ENCODE measurements at regions not wholly inside any gene's neighbourhood (a gene's known extent, or its start where the extent isn't known, plus 50 kb on each side); places are given as distances from the start of the nearest gene placed in this dataset.
"Not testable (repeated sequence)": the region's sequence is repeated elsewhere in the genome, so short reads cannot be mapped to it uniquely, and the experiment has no call there.

DNA sequence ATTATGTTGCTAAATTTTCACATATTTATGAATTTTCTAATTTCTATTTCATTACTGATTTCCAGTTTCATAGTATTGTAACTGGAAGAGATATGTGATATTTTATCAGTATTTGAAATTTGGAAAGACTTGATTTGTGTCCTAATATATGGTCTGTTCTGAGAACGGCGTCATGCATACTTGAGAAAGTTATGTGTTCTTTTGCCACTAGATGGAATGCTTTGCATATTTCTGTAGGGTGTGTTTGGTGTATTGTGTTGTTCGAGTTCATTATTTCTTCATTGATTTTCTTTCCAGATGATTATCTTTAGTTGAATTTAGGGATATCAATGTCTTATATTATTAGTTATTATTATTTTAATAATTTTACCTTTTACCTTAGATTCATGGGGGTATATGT, 110.6 kb upstream of the ITM2A start:
- Histone ChIP-seq H3K4me3 (ENCODE audit: low read length) (no peak overlapping the region), H3K9me3 (ENCODE audit: control insufficient read depth, low read depth, low read length) (peaks cover 10% of the 10 kb centered on the region), H3K4me1 (ENCODE audit: control insufficient read depth, low read depth, low read length) (no peaks in the 10 kb centered on the region), H3K9ac (ENCODE audit: low read length) (no peak overlapping the region), H3K27ac (ENCODE audit: low read length) (no peak overlapping the region), H3K27me3 (ENCODE audit: control insufficient read depth, insufficient read depth, low read length) (no peaks in the 10 kb centered on the region), H3K36me3 (ENCODE audit: control insufficient read depth, low read depth, low read length) (no peaks in the 10 kb centered on the region)

DNA sequence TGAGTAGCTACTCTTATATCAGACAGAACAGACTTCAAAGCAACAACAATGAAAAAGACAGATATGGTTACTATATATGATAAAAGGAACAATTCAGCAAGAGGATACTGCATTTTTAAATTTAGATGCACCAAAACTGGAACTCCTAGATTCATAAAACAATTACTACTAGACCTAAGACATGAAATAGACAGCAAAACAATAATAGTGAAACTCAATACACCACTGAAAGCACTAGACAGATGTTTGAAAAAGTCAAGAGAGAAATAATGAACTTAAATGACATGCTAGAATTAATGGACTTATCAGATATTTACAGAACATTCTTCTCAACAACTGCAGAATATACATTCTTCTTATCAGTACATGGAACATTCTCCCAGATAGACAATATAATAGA, 99.5 kb upstream of the ITM2A start:
- H3K4me3 ChIP-seq (ENCODE audit: low read length): no peak overlapping the region
- H3K27ac ChIP-seq (ENCODE audit: low read length): no peak overlapping the region
- H3K9ac ChIP-seq (ENCODE audit: low read length): no peak overlapping the region
- no peaks in the 10 kb centered on the region for H3K36me3 ChIP-seq (ENCODE audit: control insufficient read depth, low read depth, low read length)
- no peaks in the 10 kb centered on the region for H3K27me3 ChIP-seq (ENCODE audit: control insufficient read depth, insufficient read depth, low read length)
- H3K9me3 ChIP-seq (ENCODE audit: control insufficient read depth, low read depth, low read length): peaks cover 34% of the 10 kb centered on the region
- H3K4me1 ChIP-seq (ENCODE audit: control insufficient read depth, low read depth, low read length): no peaks in the 10 kb centered on the region

DNA sequence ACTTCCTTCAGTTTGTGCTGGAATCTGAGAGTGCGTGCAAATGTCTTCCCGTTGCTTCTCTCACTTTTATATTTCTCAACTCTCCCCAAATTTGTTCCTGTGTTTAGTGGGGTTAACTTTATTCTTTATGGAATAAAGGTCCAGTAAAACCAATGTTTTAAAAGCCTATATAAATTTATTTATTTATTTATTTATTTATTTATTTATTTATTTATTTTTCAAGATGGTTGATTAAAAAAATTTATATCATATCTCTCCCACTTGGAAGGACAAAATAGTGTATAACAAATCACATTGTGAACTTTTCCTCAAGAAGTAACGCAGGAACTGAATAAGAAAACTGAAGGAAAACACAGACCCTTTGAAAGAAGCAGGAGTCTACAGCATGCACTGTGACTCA, 95.3 kb upstream of the ITM2A start:
- H3K9ac ChIP-seq (ENCODE audit: low read length): no peak overlapping the region
- H3K27me3 ChIP-seq (ENCODE audit: control insufficient read depth, insufficient read depth, low read length): no peaks in the 10 kb centered on the region
- H3K36me3 ChIP-seq (ENCODE audit: control insufficient read depth, low read depth, low read length): no peaks in the 10 kb centered on the region
- H3K4me1 ChIP-seq (ENCODE audit: control insufficient read depth, low read depth, low read length): no peaks in the 10 kb centered on the region
- H3K9me3 ChIP-seq (ENCODE audit: control insufficient read depth, low read depth, low read length): peaks cover 52% of the 10 kb centered on the region
- no peak overlapping the region for H3K27ac ChIP-seq (ENCODE audit: low read length)
- no peak overlapping the region for H3K4me3 ChIP-seq (ENCODE audit: low read length)

- H3K9ac ChIP-seq (ENCODE audit: low read length): not testable (repeated sequence)
Measured at GRCh38 chrX:79456593-79456992, 89.5 kb upstream of the ITM2A start.

GRCh38 chrX:79452881-79453280, 85.7 kb upstream of the ITM2A start:
- Histone ChIP-seq H3K4me1 (ENCODE audit: control insufficient read depth, low read depth, low read length) (no peaks in the 10 kb centered on the region), H3K9me3 (ENCODE audit: control insufficient read depth, low read depth, low read length) (peaks cover 3% of the 10 kb centered on the region), H3K36me3 (ENCODE audit: control insufficient read depth, low read depth, low read length) (no peaks in the 10 kb centered on the region), H3K27me3 (ENCODE audit: control insufficient read depth, insufficient read depth, low read length) (no peaks in the 10 kb centered on the region), H3K27ac (ENCODE audit: low read length) (no peak overlapping the region), H3K4me3 (ENCODE audit: low read length) (no peak overlapping the region), H3K9ac (ENCODE audit: low read length) (no peak overlapping the region)

More at GRCh38 chrX:79456593-79456992, 89.5 kb upstream of the ITM2A start:
- not testable (repeated sequence) for H3K27ac ChIP-seq (ENCODE audit: low read length); H3K27me3 ChIP-seq (ENCODE audit: control insufficient read depth, insufficient read depth, low read length); H3K4me3 ChIP-seq (ENCODE audit: low read length); H3K36me3 ChIP-seq (ENCODE audit: control insufficient read depth, low read depth, low read length); H3K4me1 ChIP-seq (ENCODE audit: control insufficient read depth, low read depth, low read length)
- H3K9me3 ChIP-seq (ENCODE audit: control insufficient read depth, low read depth, low read length): peaks cover 28% of the 10 kb centered on the region

- Histone ChIP-seq H3K4me3 (ENCODE audit: low read length) (no peak overlapping the region), H3K27me3 (ENCODE audit: control insufficient read depth, insufficient read depth, low read length) (no peaks in the 10 kb centered on the region), H3K9me3 (ENCODE audit: control insufficient read depth, low read depth, low read length) (peaks cover 19% of the 10 kb centered on the region), H3K27ac (ENCODE audit: low read length) (no peak overlapping the region), H3K4me1 (ENCODE audit: control insufficient read depth, low read depth, low read length) (no peaks in the 10 kb centered on the region), H3K36me3 (ENCODE audit: control insufficient read depth, low read depth, low read length) (no peaks in the 10 kb centered on the region), H3K9ac (ENCODE audit: low read length) (no peak overlapping the region)
Measured at GRCh38 chrX:79444694-79445210, 77.6 kb upstream of the ITM2A start.

DNA sequence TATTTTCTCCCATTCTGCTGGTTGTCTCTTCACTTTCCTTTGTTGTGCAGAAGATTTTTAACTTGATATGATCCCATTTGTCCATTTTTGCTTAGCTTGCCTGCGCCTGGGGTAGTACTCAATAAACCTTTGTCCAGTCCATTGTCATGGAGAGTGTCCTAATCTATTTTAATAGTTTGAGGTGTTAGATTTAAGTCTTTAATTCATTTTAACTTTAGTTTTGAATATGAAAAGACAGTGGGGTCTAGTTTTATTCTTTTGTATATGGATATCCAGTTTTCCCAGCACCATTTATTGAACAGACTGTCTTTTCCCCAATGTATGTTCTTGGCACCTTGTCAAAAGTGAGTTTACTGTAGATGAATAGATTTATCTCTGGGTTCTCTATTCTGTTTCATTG, 76.0 kb upstream of the ITM2A start:
- Histone ChIP-seq H3K36me3 (ENCODE audit: control insufficient read depth, low read depth, low read length) (no peaks in the 10 kb centered on the region), H3K9ac (ENCODE audit: low read length) (no peak overlapping the region), H3K27me3 (ENCODE audit: control insufficient read depth, insufficient read depth, low read length) (no peaks in the 10 kb centered on the region), H3K4me1 (ENCODE audit: control insufficient read depth, low read depth, low read length) (no peaks in the 10 kb centered on the region), H3K9me3 (ENCODE audit: control insufficient read depth, low read depth, low read length) (peaks cover 19% of the 10 kb centered on the region), H3K27ac (ENCODE audit: low read length) (no peak overlapping the region), H3K4me3 (ENCODE audit: low read length) (no peak overlapping the region)

DNA sequence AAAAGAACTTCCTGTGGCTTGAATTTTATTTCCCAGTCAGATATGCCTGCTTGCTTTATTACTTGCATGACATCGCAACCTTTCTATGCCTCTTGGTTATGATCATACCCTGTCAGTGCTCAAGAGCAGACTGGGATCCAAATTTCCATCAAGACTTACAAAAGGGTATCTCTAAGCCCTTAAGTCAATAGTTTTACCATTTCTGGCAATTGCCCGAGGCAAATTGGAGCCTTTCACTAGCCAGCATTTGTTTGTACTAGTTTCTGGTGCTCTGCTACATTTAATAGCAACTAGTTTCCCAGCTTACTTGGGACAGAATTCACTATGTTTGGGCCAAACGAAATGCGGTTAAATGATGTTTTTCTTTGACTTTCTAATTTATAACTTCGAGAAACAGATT, 73.2 kb upstream of the ITM2A start:
- H3K4me1 ChIP-seq (ENCODE audit: control insufficient read depth, low read depth, low read length): no peaks in the 10 kb centered on the region
- H3K36me3 ChIP-seq (ENCODE audit: control insufficient read depth, low read depth, low read length): no peaks in the 10 kb centered on the region
- H3K27me3 ChIP-seq (ENCODE audit: control insufficient read depth, insufficient read depth, low read length): no peaks in the 10 kb centered on the region
- peaks cover 25% of the 10 kb centered on the region for H3K9me3 ChIP-seq (ENCODE audit: control insufficient read depth, low read depth, low read length)
- no peak overlapping the region for H3K9ac ChIP-seq (ENCODE audit: low read length)
- H3K4me3 ChIP-seq (ENCODE audit: low read length): no peak overlapping the region
- H3K27ac ChIP-seq (ENCODE audit: low read length): no peak overlapping the region
